Anterior cingulate cortex (tissue), 58 donors: ENCODE measurements at regions not wholly inside any gene's neighbourhood (a gene's known extent, or its start where the extent isn't known, plus 50 kb on each side); places are given as distances from the start of the nearest gene placed in this dataset.
"Not testable (repeated sequence)": the region's sequence is repeated elsewhere in the genome, so short reads cannot be mapped to it uniquely, and the experiment has no call there.

Experiments used
- DNase-seq, 58 donors: peaks; one replicate each; lab custom pipeline; 2025; lab: John Stamatoyannopoulos, UW

DNA sequence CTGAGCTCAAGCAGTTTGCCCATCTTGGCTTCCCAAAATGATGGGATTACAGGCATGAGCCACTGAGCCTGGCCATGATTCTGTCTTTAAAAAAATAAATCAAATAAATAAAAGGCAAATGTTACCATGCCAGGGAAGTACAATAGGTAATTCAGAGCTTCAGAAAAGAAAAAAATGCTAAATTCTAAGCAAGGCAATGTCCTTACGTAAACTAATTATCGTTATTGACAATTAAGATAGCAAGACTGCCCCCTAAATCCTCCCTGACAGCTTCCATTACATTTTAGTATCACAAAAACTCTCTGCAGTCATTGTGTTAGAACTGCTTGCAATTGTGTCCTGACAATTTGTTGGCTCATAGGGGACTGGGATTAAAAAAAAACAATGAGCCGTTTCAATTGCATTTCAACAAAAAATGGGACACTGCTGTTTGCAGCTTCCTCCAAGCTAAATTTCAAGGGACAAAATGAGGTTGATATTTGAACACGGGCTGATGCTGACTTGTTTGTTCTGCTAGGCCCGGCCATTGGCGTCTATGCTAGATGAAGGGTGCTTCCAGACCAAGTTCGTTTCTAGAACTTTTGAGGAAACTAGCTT, 88.9 kb downstream of the MOGAT1 start:
- DNase-seq: peak in 1 of 58 donors; percentile 27

GRCh38 chr2:222761888-222762287, 90.4 kb downstream of the MOGAT1 start:
- DNase-seq: no peak

- DNase-seq: no peak
Measured at GRCh38 chr2:222762342-222762741, 90.9 kb downstream of the MOGAT1 start.

GRCh38 chr2:222765883-222766282, 94.4 kb downstream of the MOGAT1 start:
- DNase-seq: not testable (repeated sequence)

DNA sequence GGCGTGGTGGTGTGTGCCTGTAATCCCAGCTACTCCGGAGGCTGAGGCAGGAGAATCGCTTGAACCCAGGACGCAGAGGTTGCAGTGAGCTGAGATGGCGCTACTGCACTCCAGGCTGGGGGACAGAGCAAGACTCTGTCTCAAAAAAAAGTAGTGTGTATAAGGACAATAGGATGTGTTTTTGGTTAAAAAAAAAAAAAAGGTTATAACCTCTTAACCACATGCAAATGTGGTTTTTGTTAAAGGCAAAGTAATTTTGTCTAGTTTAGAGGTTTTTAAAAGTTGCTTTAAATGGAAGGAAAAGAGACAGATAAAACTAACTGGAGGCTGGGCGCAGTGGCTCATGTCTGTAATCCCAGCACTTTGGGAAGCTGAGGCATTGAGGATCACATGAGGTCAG, 92.8 kb upstream of the ACSL3 start:
- DNase-seq: not testable (repeated sequence)

GRCh38 chr2:222769446-222769845, 91.4 kb upstream of the ACSL3 start:
- DNase-seq: no peak

DNA sequence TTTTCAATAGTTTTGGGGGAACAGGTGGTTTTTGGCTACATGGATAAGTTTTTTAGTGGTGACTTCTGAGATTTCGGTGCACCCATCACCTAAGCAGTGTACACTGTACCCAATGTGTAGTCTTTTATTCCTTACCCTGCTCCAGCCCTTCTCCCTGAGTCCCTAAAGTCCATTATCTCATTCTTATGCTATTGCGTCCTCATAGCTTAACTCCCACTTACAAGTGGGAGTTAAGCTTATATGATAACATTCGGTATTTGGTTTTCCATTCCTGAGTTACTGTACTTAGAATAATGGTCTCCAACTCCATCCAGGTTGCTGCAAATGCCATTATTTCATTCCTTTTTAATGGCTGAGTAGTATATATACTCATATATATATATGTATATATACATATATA, 90.9 kb upstream of the ACSL3 start:
- DNase-seq: no peak

DNA sequence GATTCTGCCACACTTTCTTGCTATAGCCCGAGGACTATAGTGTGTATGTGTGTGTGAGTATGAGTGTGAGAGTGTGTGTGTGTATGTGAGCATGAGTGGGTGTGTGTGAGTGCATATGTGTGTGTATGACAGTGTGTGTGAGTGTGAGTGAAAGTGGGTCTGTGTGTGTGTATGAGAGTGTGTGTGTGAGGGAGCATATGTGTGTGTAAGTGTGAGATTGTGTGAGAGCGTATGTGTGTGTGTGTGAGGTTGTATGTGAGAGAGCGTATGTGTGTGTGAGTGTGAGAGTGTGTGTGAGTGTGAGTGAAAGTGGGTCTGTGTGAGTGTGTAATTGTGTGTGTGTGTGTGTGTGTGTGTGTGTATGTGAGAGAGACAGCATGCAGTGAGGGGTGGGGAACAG, 89.0 kb upstream of the ACSL3 start:
- no peak for DNase-seq

DNA sequence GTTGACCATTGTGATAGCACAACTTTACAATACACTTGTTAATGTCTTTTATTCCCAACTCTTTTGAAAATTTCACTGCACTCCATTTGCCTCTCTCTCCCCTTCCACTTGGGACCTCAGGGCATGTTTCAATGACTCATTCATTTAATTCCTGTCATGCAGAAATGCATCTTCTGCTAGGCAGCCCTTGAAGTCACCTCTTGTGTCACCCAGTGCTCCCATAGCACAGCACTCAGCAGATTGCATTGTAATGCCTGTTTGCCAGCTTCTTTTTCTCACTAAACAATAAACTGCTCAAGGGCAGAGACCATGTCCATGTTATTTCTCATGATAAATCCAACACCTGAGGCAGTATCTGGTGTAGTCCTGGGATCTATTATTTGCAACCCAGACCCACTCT, 85.9 kb upstream of the ACSL3 start:
- no peak for DNase-seq

DNA sequence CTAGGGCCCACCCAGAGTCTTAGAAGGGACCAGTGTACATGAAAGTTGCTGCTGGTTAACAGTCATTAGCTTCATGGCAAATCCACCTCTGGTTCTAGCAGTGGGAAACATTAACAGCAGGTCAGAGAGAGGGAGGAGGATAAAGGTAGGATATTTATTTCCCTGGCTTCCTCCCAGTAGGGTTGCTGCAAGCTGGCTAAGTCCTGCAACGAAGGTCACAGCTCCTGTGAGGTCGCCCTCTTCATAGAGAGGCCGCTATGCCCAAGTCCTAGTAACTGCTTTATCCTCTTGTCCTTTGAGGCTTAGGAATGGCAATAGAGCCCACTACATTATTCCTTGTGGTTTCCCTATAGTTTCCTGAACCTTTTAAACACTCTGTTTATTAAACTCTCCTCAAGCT, 84.0 kb upstream of the ACSL3 start:
- no peak for DNase-seq

GRCh38 chr2:222778400-222778799, 82.4 kb upstream of the ACSL3 start:
- DNase-seq: no peak

DNA sequence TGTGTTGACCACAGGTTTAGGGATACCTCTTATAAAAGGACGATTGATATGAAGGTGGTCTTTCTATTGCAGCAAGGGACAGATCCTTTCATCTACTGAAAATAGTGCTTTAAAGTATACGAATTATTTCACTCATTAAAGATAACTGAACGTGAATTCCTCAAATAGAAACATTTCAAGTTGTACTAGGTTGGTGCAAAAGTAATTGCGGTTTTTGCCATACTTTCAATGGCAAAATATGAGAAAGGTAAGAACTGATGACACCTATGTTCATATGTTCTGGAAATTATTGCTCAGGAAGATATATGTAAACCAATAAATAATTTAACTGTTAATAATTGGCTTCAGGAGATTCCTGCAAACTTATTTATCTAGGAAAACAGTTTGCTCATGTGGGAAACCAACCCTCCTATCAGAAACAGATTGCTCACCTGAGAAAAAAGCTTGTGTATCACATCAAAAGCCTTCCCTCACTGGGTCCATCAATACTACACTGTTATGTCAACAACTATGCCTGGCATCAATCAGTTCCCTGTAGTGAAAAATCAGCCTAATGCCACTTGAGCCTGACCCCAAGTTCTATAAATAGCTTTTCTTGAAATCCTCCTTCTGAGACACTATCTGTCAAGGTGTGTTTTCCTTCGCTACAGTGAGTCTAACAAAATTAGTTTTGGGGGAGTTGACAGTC, 81.5 kb upstream of the ACSL3 start:
- DNase-seq: no peak

- DNase-seq: no peak
Measured at GRCh38 chr2:222780051-222780450, 80.8 kb upstream of the ACSL3 start.

DNA sequence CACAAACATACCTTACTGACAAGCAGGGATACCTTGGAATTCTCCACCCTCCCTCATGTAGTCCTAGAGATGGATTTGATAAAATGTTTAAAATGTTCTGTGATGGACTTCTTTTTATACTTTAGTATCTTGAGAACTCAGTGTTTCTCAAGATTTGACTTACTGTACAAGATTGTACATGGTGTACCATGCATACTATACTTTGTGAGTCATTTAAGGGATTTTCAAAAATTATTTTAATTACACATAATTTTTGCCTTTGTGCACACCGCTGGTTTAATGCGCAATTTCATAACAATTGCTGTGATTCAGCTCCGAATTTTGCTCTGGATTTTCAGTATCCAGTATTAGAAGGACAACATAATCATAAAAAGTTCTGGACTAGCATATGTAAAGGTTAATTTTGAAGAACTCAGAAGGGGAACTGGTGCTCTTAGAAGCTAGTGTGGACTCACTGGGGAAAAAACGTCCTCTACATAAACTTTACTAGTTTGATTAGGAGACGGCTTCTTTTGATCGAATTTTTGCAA, 78.6 kb upstream of the ACSL3 start:
- DNase-seq: no peak

DNA sequence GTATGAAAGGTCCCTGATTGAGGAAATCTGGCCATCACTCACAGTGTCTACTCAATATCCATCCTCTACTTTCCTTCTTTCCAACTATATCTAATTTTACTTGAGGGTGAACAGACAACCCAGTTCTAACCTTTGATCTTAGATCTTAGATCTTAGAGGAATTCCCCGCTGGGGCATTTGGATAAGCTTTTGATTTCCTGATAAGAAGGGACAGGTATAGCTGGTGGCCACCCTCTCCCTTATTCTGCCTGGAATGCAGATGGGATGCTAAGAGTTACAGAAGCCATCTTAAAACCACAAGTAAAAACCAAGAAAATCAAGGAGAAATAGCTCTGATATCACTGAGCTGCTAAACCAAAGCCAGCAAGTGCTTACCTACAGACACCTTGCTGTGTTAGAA, 77.2 kb upstream of the ACSL3 start:
- no peak for DNase-seq

- no peak for DNase-seq
Measured at GRCh38 chr2:222790932-222791331, 69.9 kb upstream of the ACSL3 start.

DNA sequence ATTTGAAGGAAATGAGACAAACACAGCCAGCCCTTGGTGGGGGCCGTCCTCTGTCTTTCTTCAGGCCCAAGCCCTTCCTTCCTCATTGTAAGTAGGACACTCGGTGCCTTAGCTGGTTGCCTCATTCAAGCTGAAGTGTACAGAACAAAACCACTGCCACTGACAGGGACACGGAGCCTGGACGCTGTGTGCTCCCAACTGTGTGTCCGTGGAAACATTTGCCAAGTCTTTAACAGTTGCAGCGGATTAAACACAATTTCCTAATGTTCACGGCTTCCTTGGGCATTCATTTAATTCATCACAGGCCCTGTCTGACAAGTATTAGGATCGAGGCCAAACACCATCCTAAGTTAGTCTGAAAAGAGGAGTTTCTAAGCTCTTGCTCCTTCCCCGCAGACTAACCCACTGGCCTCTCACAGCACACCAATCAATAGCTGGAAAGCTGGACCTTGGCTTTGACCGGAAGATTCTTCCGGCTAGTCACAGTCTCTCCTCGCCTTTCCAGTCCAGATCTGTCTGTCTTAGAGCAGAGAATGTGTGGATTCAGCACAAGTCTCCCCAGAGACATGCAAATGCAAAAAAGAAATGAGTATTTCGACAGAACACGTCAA, 68.7 kb upstream of the ACSL3 start:
- peak in 47 of 58 donors; percentile 8 to 83 (median 40) for DNase-seq

DNA sequence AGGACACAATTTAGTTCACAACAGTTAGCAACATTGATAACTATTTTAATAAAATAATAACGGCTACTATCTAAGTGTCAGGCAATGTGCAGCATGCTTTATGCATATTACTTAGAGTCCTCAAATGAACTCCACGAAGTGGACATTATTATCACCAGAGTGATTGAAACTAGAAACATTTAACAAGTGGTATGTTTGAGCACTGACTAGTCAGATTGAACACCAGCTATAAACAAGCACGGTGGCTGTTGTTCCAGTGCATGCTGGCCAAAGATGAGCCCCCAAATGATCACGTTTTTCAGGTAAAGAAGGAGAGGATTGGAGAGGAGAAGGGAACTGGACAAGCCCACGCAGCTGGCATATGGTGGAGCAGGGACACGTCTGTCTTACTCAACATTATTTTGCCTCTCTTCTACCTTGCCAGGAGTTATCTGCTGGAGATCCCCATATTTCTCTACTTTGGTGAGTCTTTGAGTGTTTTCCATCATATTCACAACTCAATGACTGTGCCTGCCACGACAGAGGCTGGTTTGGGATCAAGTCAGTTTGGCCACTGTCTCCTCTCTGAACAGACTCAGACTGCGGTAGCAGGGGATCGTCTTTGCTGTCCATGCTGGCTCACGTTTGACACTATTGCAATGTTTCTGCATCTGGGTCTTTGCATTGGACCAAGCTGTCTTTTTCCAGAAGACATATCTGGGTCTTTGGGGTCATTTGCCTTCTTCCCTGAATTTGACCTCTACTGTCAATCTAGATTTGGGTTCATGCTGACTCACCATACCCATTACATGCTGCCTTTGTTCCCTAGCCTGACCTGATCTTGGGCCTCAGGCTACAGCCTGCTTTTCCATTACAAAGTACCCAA, 66.0 kb upstream of the ACSL3 start:
- no peak for DNase-seq

DNA sequence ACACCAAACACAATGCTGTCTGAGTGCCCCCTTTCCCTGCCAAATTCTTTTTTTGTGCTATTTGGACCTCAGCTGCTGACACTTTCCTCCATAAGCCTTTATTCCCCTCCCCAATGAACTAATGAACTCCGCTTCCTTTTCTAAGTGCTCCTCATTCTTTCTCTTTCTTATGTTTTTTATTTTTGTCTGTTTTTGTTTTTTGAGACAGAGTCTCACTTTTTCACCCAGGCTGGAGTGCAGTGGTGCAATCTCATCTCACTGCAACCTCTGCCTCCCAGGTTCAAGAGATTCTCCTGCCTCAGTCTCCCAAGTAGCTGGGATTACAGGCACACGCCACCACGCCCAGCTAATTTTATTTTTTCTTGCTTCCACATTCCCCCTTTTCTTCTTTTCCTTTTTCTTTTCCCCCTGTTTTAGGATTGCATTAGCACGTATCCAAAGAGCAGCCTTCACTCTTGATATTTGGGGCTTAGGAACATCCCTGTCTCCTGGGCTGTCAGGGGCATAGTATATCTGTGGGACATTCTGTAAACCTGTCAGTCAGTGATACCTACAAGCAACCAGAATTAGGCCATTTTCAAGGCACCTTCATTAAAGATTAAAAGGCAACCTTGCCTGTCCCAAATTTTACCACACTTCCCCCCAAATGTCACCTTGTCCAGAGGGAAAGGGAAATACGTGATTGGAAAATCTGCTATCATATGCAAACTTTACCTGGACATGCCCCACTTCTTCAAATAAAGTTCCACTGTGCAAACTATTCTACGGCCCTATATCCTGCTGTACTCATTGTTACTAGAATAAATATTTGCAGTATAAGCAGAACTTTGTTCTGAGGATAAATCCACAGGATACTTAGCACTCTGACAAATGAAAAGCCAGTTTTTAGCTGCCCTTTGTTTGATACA, 65.1 kb upstream of the ACSL3 start:
- no peak for DNase-seq
